Inferior parietal cortex (tissue), 1 donor: ENCODE measurements at regions not wholly inside any gene's neighbourhood (a gene's known extent, or its start where the extent isn't known, plus 50 kb on each side); places are given as distances from the start of the nearest gene placed in this dataset.

Experiments
- DNase-seq: peaks from one replicate; pipeline ENCODE4 v3.0.0-alpha.2; 2016; ENCODE audit errors: extremely low spot score

- DNase-seq = no peak
These were observed 212.1 kb downstream of the GXYLT1 start for GRCh38 chr12:41932470-41932991.

DNA sequence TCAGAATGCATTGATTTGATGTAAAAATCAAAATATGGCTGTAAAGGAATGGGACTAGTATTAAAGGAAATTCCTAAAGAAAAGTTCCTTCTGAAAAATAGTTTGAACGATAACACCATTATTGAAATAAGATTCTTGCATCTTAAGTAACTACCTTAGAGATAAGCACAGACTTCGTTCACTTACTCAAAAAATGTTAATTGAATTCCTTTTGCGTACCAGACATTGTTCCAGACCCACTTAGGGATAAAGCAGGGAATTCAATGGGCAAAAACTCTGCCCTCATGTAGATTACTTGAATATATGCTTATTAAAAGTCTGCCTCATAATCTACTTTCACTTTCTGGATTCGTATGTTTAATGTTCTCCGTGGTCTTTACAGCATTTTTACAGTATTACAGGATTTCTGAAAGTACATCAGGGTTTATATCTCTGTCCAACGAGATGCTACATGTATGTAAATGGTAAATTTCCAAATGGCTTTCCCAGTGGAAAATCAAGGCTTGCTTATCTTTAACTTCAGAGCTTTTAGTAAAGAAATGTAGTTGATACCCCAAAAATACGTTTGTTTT lies 213.7 kb downstream of the GXYLT1 start:
- DNase-seq = no peak

DNA sequence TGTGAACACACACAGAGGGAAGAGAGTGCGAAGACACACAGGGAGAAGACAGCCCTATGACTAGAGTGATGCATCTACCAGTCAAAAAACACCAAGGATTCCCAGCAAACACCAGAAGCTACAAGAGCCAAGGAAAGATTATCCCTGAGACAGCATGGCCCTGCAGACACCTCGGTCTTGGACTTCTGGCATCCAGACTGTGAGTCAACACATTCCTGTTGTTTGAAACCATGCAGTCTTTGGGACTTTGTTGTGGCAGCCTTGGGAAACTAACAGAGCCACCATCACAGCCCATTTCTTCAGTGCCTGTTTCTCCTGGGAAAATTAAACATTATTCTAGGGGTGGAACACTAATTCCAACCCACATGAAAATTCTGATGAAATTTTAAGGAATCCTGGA lies 220.6 kb downstream of the GXYLT1 start:
- no peak for DNase-seq

- no peak for DNase-seq
These were observed 221.3 kb downstream of the GXYLT1 start for GRCh38 chr12:41923351-41923750.

- no peak for DNase-seq
These were observed 224.3 kb downstream of the GXYLT1 start for GRCh38 chr12:41920355-41920754.

DNA sequence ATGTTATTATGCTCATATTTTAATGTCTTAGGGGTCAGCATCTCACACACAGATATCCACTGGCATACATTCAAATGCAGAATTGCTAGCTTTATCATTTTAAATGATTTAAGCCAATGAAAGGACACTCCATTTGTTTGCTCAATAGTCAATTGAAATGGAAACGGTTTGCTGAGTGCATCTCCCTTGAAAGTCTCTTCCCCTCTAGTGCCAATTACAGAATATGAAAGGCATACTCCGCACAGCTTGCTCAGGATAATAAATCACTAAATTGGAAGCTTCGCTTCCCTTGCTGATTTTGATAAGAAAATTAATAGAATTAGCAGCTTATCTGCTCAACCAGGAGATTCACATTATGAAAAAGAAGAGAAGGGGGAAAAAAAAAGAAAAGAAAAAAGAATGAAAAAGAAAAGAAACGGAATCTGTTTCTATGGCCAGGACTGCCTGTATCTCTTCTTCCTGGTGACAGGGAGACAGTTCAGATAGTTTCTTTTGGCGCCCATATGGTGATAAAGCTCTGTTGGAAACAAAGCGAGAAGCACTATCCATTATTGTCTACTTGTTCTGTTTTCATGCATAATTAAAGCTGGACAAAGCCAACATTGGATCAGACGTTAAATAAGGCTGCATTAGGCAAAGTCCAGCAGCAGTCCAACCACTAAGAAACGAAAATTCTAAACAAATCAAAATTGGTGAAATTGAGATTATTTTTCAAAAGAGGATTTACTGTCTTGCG lies 225.0 kb downstream of the GXYLT1 start:
- no peak for DNase-seq

GRCh38 chr12:41919048-41919447 lies 225.6 kb downstream of the GXYLT1 start:
- DNase-seq = no peak

GRCh38 chr12:41917938-41918341 lies 226.7 kb downstream of the GXYLT1 start:
- DNase-seq = no peak

- no peak for DNase-seq
These were observed 227.5 kb downstream of the GXYLT1 start for GRCh38 chr12:41917181-41917580.

GRCh38 chr12:41910578-41911320 lies 233.9 kb downstream of the GXYLT1 start:
- DNase-seq = no peak

DNA sequence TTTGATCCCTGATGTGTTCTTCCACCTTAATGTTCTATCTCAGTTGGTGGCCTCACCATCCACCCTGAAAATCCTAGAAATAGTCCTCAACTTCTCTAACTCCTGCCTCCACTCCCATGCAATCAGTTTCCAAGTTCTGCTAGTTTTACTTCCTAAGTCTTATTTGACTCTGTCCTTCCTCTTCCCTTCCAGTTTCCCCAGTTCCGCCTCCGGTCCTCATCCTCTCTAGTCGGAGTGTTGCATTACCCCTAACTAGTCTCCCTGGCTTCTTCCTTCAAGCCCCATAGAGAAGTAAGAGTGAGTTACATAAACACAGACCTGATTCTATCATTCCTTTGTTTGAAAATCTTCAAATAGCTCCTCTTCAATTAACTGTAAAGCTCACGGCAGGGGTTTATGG lies 236.5 kb downstream of the GXYLT1 start:
- DNase-seq = no peak

GRCh38 chr12:41907550-41907949 lies 237.1 kb downstream of the GXYLT1 start:
- DNase-seq = no peak

- DNase-seq = no peak
These were observed 237.7 kb downstream of the GXYLT1 start for GRCh38 chr12:41907021-41907420.

DNA sequence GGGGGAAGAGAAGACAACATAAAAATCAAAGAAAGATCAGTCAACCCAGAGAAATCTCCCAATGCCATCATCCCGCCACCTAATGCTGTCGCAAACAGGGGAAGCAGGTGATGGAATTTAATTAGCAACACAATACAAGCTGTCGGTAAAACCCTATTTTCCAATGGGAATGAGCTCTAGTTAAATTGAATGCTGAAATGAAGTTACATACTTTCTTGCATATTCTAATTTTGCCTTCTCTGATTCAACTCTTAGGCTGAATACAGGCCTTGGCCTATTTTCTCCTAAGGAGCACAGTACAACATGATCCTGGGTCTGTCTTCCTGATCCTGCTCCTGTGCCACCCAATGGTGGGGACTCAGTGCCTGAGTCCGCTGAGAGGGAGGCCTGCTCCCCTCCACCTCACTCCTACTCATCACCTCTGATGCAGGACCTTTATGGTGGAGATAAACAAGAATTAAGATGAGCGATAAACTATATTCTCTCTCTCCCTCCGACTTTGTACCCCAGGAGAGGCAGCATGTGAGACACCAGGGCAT lies 238.8 kb downstream of the GXYLT1 start:
- DNase-seq = no peak

DNA sequence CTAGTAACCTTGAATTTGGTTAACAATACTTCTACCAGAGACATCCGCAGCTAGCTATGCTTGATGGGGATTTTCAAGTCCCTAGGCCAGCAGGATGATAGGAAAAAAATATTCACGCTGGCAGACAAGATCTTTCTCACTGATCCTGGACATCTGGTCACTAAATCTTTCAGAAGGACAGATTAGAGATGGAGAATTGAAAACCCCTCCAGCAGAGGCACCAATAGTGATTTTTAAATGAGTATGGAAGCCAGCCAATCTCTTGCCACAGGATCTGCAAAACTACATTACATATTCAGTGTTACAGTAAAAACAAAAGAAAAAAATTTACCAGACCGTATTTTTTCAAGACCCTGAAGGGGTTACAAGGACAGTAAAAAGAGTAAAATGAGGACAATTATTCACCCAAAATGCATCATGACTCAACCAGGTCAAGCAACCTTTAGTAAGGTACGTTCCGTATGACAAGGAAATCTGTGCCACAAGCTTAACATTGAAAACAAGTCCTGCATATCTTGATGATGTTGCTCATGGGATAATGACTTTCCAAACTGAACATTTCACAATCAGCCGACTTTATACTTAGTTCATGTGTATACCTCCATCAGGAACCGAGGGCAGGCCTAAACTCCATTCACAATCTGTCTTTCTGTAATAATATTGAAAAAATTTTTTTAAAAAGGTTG lies 239.5 kb downstream of the GXYLT1 start:
- DNase-seq = no peak

- no peak for DNase-seq
These were observed 240.6 kb downstream of the GXYLT1 start for GRCh38 chr12:41904041-41904440.

DNA sequence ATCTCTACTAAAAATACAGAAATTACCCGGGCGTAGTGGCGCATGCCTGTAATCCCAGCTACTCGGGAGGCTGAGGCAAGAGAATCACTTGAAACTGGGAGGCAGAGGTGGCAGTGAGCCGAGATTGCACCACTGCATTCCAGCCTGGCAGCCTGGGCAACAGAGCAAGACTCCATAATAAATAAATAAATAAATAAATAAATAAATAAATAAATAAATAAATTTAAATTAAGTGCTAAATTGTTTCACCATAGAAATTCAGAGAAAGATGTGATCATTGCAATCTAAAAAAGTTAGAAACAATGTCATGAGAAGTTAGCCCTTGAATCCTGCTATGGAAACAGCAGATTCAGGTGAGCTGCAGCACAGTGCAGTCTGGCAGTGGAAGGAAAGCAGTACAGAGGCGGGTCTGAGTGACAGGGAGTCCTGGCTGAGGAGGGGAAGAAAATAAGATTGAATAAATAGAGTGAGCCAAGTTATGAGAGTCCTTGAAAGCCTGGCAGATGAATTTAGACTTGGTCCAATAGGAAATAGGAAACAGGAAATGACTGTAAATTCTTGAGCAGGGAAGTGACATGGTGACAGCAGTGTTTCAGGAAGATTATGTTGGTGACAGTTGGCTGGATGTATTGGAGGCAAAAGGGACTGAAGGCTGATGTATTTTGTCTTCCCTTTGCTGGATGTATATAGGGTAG lies 241.5 kb downstream of the GXYLT1 start:
- no peak for DNase-seq

DNA sequence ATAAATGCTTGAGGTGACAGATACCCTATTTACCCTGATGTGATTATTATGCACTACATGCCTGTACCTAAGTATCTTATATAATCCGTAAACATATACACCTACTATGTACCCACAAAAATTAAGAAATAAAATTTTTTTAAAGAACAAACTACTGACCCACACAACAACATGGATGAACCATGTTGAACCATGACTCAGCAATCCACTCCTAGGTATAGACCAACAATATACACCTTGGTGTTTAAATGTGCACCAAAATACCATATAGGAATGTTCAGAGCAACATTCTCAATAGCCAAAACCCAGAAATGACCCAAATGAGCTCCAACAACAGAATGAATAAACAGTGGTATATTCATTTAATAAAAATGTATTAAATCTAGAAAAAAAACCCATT lies 245.1 kb downstream of the GXYLT1 start:
- no peak for DNase-seq

DNA sequence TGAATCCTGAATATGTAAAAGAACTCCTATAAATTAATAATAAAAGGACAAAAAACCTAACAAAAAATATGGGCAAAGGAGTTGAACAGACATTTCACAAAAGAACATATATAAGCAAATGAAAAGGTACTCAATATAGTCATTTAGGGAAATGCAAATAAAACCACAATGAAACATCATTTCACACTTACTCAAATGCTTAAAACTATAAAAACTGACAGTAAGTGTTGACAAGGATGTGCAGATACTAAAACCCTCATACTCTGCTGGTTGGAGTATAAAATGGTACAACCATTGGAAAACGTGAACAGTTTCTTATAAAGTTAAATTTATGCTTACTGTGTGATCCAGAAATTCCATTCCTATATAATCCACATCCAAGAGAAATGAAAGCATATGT lies 247.1 kb downstream of the GXYLT1 start:
- no peak for DNase-seq

GRCh38 chr12:41893491-41893890 lies 251.2 kb downstream of the GXYLT1 start:
- no peak for DNase-seq

DNA sequence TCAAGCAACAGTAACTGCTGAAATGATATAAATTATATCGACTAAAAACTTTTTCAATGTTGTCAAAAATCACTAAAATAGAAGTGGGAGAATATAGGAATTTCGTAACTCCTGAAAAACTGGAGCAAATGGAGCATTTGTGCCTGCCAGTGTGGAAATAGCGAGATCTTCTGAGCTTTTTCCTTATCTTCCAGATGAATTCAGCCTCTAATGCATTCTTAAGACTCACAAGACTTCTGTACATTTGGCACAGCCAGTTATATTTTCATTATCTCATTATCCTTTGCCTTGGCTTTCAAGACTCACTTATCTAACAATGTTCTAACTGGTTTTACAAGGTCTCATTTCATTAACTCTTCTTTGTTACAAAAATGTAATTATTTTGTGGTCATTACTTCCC lies 252.4 kb downstream of the GXYLT1 start:
- DNase-seq = no peak
